Trophoblast cell (in vitro differentiated cells and primary cell): ENCODE measurements at regions not wholly inside any gene's neighbourhood (a gene's known extent, or its start where the extent isn't known, plus 50 kb on each side); places are given as distances from the start of the nearest gene placed in this dataset.

Experiments
- DNase-seq, 2 donors: peaks; one replicate each; pipeline ENCODE4 v3.0.0-alpha.2; 2016
- H2AFZ ChIP-seq: 2 replicates; pipeline ENCODE4 v1.6.1; 2013; ENCODE audit warnings: low read length, moderate library complexity, mild to moderate bottlenecking; ENCODE audit not compliant: insufficient read depth, poor library complexity
- H2AK5ac ChIP-seq: 2 replicates; pipeline ENCODE4 v1.6.1; 2013; ENCODE audit warnings: mild to moderate bottlenecking, low read length
- H2BK120ac ChIP-seq: 2 replicates; pipeline ENCODE4 v1.6.1; 2013; ENCODE audit warnings: low read length, mild to moderate bottlenecking, moderate library complexity; ENCODE audit not compliant: insufficient read depth, poor library complexity
- H2BK12ac ChIP-seq: 2 replicates; pipeline ENCODE4 v1.6.1; 2013; ENCODE audit warnings: mild to moderate bottlenecking, low read length, moderate library complexity
- H2BK5ac ChIP-seq: 2 replicates; pipeline ENCODE4 v1.6.1; 2013; ENCODE audit warnings: low read length, low read depth, moderate library complexity, mild to moderate bottlenecking; ENCODE audit not compliant: poor library complexity
- H3K14ac ChIP-seq: 2 replicates; pipeline ENCODE4 v1.6.1; 2013; ENCODE audit warnings: mild to moderate bottlenecking, low read length
- H3K18ac ChIP-seq: 2 replicates; pipeline ENCODE4 v1.6.1; 2013; ENCODE audit warnings: mild to moderate bottlenecking, low read length
- H3K23ac ChIP-seq: 2 replicates; pipeline ENCODE4 v1.6.1; 2013; ENCODE audit warnings: low read length
- H3K27ac ChIP-seq: 2 replicates; pipeline ENCODE4 v1.5.1; 2013; ENCODE audit warnings: low read depth, mild to moderate bottlenecking, inconsistent platforms, low read length, moderate library complexity
- H3K27me3 ChIP-seq: 2 replicates; pipeline ENCODE4 v1.6.1; 2013; ENCODE audit warnings: inconsistent platforms, mild to moderate bottlenecking, low read length, moderate library complexity; ENCODE audit not compliant: insufficient read depth
- H3K36me3 ChIP-seq, 2 experiments: 1 replicate in 1 of 2; 2 replicates in 1 of 2; pipeline ENCODE4 v1.6.1; 2013; ENCODE audit warnings: low read length in 2 of 2, mild to moderate bottlenecking in 2 of 2, moderate library complexity in 1 of 2; ENCODE audit not compliant: insufficient read depth in 2 of 2, control insufficient read depth in 1 of 2
- H3K4ac ChIP-seq: 2 replicates; pipeline ENCODE4 v1.6.1; 2013; ENCODE audit warnings: low read depth, mild to moderate bottlenecking, low read length, moderate library complexity
- H3K4me1 ChIP-seq, 2 experiments: 1 replicate in 1 of 2; 2 replicates in 1 of 2; pipeline ENCODE4 v1.6.1; 2013; ENCODE audit warnings: low read length in 2 of 2, mild to moderate bottlenecking in 2 of 2, moderate library complexity in 1 of 2; ENCODE audit not compliant: insufficient read depth in 2 of 2, control insufficient read depth in 1 of 2
- H3K4me2 ChIP-seq: 2 replicates; pipeline ENCODE4 v1.6.1; 2013; ENCODE audit warnings: inconsistent platforms, mild to moderate bottlenecking, low read length, moderate library complexity
- H3K4me3 ChIP-seq: 2 replicates; pipeline ENCODE4 v1.5.1; 2013; ENCODE audit warnings: mild to moderate bottlenecking, low read depth, low read length, inconsistent platforms
- H3K79me1 ChIP-seq: one replicate; pipeline ENCODE4 v1.6.1; 2013; ENCODE audit warnings: low read length
- H3K79me2 ChIP-seq: 2 replicates; pipeline ENCODE4 v1.6.1; 2013; ENCODE audit warnings: low read length, mild to moderate bottlenecking; ENCODE audit not compliant: control insufficient read depth, insufficient read depth, poor library complexity
- H3K9ac ChIP-seq: 2 replicates; pipeline ENCODE4 v1.6.1; 2013; ENCODE audit warnings: mild to moderate bottlenecking, low read length
- H3K9me3 ChIP-seq: 2 replicates; pipeline ENCODE4 v1.6.1; 2013; ENCODE audit warnings: low read depth, mild to moderate bottlenecking, control low read depth, inconsistent platforms, low read length; ENCODE audit not compliant: insufficient read depth
- H4K12ac ChIP-seq: 2 replicates; pipeline ENCODE4 v1.6.1; 2013; ENCODE audit warnings: low read depth, mild to moderate bottlenecking, low read length, moderate library complexity
- H4K8ac ChIP-seq: 2 replicates; pipeline ENCODE4 v1.6.1; 2013; ENCODE audit warnings: low read depth, mild to moderate bottlenecking, low read length, moderate library complexity
- H4K91ac ChIP-seq: one replicate; pipeline ENCODE4 v1.6.1; 2013; ENCODE audit warnings: low read depth, mild to moderate bottlenecking, low read length, moderate library complexity
- WGBS: extraction: QIAGEN DNeasy Blood & Tissue Kit; methylation state at CpG from one replicate; pipeline ENCODE4 v1.1.7; 2013; ENCODE audit warnings: missing lambda C conversion rate; ENCODE audit not compliant: insufficient read length, insufficient coverage; ENCODE audit errors: extremely low coverage; 5-methylcytosine and 5-hydroxymethylcytosine counted together

DNA sequence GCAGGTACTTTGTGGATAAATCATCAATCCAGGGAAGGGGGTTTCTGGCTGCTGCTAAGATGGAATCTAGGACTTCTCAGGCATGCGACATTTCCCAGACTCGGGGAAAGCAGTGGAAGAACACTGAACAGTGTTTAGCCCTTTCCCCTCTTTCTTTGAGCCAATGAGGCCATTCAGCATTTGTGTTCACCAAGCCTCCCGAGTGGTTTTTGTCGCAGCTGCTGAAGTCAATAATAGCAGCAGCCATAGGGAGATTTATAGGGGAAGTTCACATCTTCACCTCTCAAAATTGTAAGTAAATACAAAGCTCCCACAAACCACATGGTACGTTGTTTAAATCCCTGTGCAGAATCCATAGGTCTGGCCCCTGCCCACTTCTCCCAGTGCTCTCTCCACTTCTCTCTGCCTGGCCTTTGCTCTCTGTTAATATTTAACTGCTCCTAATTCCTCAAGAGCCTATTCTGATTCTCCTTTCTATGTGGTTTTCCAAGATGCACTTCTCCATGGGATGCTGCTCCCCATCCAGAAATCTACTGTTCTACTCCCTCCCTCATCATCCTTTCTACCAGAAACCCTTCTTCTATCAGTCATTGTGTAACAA is 230.7 kb downstream of the SHQ1 start:
- Histone ChIP-seq H3K23ac (no peak overlapping the region), H2BK5ac (no peak overlapping the region), H2AFZ (no peak overlapping the region), H3K4me1 (no peaks in the 10 kb centered on the region), H3K18ac (no peak overlapping the region), H2BK12ac (no peak overlapping the region), H3K4me2 (no peak overlapping the region), H4K8ac (no peak overlapping the region), H2AK5ac (no peak overlapping the region), H3K14ac (no peak overlapping the region), H4K12ac (no peak overlapping the region), H3K9me3 (peaks cover 3% of the 10 kb centered on the region), H3K27me3 (peaks cover 3% of the 10 kb centered on the region), H3K79me1 (no peaks in the 10 kb centered on the region), H3K36me3 (no peaks in the 10 kb centered on the region), H2BK120ac (no peak overlapping the region), H4K91ac (no peak overlapping the region), H3K4ac (no peak overlapping the region), H3K9ac (no peak overlapping the region), H3K27ac (no peak overlapping the region), H3K79me2 (no peaks in the 10 kb centered on the region), H3K4me3 (no peak overlapping the region)
- no peak for DNase-seq
- WGBS, result no CpG with 5 or more reads among the region's 5 CpGs

DNA sequence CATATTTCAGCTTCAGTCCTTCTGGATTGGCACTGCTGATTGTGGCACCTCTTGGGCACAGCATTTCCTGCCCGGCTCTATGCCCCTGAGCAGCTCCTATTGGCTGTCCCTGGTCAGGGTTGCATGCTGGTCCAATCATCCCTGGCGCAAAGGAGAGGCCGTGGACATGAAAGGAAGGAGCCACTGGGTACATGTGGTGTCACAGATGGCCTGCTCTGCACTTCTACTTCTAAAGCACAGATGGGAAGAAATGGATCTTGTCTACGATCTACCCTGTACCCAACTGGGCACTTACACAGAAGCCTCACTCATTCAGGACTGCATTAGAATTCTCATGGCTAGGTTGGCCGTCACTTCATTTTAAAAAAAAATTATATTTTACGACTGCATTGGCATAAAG is 232.5 kb downstream of the SHQ1 start:
- H3K79me2 ChIP-seq, result no peaks in the 10 kb centered on the region
- peaks cover 3% of the 10 kb centered on the region for H3K9me3 ChIP-seq
- no peak overlapping the region for H3K27ac ChIP-seq
- H4K8ac ChIP-seq, result no peak overlapping the region
- H3K4ac ChIP-seq, result no peak overlapping the region
- H2BK5ac ChIP-seq, result no peak overlapping the region
- H3K14ac ChIP-seq, result no peak overlapping the region
- no peak overlapping the region for H4K12ac ChIP-seq
- H3K27me3 ChIP-seq, result peaks cover 3% of the 10 kb centered on the region
- H3K23ac ChIP-seq, result no peak overlapping the region
- H3K18ac ChIP-seq, result no peak overlapping the region
- H3K79me1 ChIP-seq, result no peaks in the 10 kb centered on the region
- no peak overlapping the region for H3K4me2 ChIP-seq
- DNase-seq, result no peak
- no CpG with 5 or more reads among the region's 6 CpGs for WGBS
- no peak overlapping the region for H2AK5ac ChIP-seq
- no peak overlapping the region for H2BK12ac ChIP-seq
- no peak overlapping the region for H4K91ac ChIP-seq
- no peak overlapping the region for H3K9ac ChIP-seq
- H3K36me3 ChIP-seq, result no peaks in the 10 kb centered on the region
- no peak overlapping the region for H2AFZ ChIP-seq
- H3K4me1 ChIP-seq, result no peaks in the 10 kb centered on the region
- H3K4me3 ChIP-seq, result no peak overlapping the region
- no peak overlapping the region for H2BK120ac ChIP-seq

DNA sequence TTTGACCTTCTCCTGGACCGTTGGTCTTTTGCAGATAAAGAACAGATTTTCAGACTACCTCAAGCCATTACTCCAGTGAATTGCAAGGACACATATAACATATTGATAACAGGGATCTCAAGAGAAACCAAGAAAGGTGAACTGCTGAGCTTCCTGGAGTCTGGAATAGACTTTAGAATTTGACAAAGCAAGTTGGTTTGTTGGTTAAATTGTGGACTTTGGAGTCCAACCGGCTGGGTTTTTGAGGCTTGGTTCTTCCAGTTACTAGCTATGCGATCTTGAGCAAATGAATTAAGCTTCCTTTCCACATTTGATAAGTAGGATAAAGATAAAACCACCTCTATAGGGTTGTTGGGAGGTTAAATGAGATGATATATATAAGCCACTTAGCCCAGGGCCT is 233.1 kb downstream of the SHQ1 start:
- no peak for DNase-seq
- H3K4ac ChIP-seq, result no peak overlapping the region
- H3K9ac ChIP-seq, result no peak overlapping the region
- H4K91ac ChIP-seq, result no peak overlapping the region
- no peak overlapping the region for H3K27ac ChIP-seq
- H4K8ac ChIP-seq, result no peak overlapping the region
- H3K23ac ChIP-seq, result no peak overlapping the region
- no peaks in the 10 kb centered on the region for H3K79me2 ChIP-seq
- H2AK5ac ChIP-seq, result no peak overlapping the region
- H3K79me1 ChIP-seq, result no peaks in the 10 kb centered on the region
- H3K36me3 ChIP-seq, result no peaks in the 10 kb centered on the region
- H2BK120ac ChIP-seq, result no peak overlapping the region
- no peak overlapping the region for H4K12ac ChIP-seq
- no peak overlapping the region for H3K18ac ChIP-seq
- no peak overlapping the region for H2BK5ac ChIP-seq
- WGBS, result no CpG with 5 or more reads among the region's 3 CpGs
- H2BK12ac ChIP-seq, result no peak overlapping the region
- no peak overlapping the region for H3K4me3 ChIP-seq
- no peak overlapping the region for H2AFZ ChIP-seq
- H3K9me3 ChIP-seq, result peaks cover 3% of the 10 kb centered on the region
- H3K4me2 ChIP-seq, result no peak overlapping the region
- H3K4me1 ChIP-seq, result no peaks in the 10 kb centered on the region
- peaks cover 3% of the 10 kb centered on the region for H3K27me3 ChIP-seq
- H3K14ac ChIP-seq, result no peak overlapping the region

DNA sequence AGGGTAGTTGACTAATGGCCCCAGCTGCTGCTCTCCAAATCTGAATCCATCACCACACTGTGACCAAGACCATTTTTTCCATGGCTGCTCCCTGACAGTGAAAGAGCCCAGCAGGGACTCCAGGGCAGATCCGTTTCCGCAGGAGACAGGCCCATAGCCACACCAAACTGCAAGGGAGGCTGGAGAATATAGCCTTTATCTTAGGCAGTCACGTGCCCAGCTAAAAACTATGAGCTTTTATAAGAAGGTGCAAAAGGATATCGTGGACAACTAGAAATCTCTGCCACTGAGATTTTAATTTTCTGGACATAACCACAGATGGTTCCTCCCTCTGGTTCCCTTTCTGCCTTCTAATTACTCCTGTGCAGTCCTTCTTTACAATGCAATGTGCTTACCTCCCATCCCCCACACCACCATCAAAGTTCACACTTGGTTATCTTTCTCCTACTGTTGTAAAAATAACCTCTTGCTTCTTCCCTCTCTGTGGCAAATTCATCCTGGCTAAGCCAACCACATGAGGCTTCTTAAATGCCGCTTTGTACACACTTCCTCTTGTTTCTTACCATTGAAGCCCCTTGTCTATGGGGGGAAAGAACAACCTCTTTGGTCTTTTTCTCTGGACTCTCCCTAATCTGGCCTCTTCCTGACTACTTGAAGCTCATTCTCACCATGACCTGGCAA is 233.7 kb downstream of the SHQ1 start:
- Histone ChIP-seq H3K27ac (no peak overlapping the region), H4K8ac (no peak overlapping the region), H4K91ac (no peak overlapping the region), H3K9ac (no peak overlapping the region), H3K4ac (no peak overlapping the region), H2BK12ac (no peak overlapping the region), H3K9me3 (peaks cover 3% of the 10 kb centered on the region), H3K4me3 (no peak overlapping the region), H3K79me1 (no peaks in the 10 kb centered on the region), H2AFZ (no peak overlapping the region), H2BK5ac (no peak overlapping the region), H3K79me2 (no peaks in the 10 kb centered on the region), H3K23ac (no peak overlapping the region), H4K12ac (no peak overlapping the region), H2AK5ac (no peak overlapping the region), H3K18ac (no peak overlapping the region), H3K27me3 (peaks cover 3% of the 10 kb centered on the region), H3K4me1 (no peaks in the 10 kb centered on the region), H3K14ac (no peak overlapping the region), H2BK120ac (no peak overlapping the region), H3K36me3 (no peaks in the 10 kb centered on the region), H3K4me2 (no peak overlapping the region)
- WGBS, result no CpG with 5 or more reads among the region's 5 CpGs
- DNase-seq, result no peak
